Stimulated activated CD4-positive, alpha-beta T cell treated with anti-CD3 and anti-CD28 coated beads, Interleukin-1b, Interleukin-23, amount 100 ng/mL, for 1 hour (primary cell): ENCODE measurements at regions not wholly inside any gene's neighbourhood (a gene's known extent, or its start where the extent isn't known, plus 50 kb on each side); places are given as distances from the start of the nearest gene placed in this dataset.
"Not testable (repeated sequence)": the region's sequence is repeated elsewhere in the genome, so short reads cannot be mapped to it uniquely, and the experiment has no call there.

ENCODE experiments used
- DNase-seq, 2 donors: peaks; one replicate each; pipeline ENCODE4 v3.0.0-alpha.2; 2020; ENCODE audit warnings: low read depth in 2 of 2

DNA sequence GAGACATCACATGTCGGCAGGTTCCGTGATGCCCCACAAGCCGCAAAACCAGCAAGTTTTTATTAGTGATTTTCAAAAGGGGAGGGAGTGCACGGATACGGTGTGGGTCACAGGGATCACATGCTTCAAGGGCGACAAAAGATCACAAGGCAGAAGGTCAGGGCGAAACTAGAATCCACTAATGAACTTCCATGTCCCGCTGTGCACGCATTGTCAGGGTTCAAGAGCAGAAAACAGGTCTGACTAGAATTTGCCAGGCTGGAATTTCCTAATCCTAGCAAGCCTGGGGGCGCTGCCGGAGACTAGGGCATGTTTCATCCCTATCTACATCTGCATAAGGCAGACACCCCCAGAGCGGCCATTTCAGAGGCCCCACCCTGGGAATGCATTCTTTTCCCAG lies 225.2 kb downstream of the NPHP4 start:
- not testable (repeated sequence) for DNase-seq

DNA sequence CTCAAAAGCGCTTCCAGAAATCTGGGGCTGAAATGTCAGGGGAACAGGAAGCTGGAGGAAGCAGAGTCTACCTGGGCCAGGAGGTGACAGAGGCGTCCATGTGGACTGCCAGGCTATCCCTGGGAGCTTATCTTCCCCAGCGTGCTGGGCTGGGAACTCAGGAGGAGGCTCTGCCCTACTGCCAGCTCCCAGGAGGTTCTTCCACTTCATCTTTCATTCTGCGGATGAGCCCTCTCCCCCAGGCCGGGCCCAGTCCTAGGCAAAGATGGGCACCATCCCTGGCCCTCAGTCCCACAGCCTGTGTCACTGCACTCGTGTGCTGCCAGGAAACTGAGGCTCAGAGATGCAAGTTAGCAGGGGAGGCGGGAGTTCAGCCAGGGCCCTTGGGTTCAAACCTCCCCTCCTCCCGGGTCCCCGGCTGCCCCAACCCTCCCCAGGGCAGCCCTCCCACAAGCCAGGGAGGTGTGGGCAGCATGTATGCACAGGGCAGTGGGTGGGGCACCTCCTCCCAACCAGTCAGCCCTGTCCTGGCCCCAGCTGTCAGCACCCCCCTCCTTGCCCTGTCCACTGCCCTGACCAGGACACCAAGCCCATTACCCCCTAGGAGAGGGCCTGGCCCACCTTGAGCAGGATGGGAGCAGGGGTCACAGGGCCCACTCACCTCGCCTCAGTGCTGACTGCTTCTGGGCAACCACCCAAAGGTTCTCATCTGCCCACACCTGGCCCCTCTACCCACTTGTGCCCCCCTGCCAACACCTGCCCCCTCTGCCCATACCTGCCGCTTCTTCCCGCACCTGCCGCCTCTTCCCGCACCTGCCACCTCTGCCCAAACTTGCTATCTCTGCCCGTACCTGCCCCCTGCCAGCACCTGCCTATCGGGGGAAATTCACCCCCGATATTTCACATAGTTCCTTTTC lies 226.0 kb downstream of the NPHP4 start:
- DNase-seq = no peak

DNA sequence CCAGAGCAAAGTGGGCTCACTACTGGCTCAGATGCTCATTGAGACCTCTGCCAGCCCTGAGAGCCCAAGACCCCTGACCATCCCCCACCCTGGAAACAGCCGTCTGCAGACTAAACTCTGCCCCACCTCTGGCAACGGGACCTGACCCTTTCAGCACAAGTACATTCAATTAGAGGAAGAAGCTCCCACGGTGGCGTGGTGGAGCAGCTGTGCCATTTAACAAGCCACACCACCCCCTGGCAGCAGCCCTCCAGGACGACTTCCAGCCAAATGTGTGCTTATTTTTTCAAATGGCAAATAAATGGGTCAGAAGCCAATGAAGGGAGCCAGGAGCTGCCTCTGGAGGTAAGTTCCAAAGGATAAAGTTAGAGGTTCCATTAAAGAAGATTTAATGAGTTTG lies 226.7 kb downstream of the NPHP4 start:
- no peak for DNase-seq

DNA sequence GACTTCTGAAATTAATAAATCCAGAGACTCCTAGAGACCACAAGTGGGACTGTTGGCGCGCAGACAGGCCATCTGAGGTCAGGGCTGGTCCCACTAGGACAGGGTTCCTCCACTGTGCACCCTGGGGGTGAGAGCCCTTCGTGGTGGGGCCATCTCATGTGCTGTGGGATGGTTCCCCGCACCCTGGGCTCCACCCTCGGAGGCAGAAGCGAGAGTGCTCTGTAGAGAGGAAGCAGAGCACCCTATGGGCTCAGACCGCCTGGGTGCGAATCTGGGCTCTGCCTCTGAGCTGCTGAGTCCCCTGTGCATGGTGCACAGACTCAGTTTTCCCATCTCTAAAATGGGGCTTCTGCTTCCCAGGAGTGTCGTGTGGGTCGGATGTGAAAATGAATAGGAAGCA lies 227.3 kb downstream of the NPHP4 start:
- DNase-seq = no peak

DNA sequence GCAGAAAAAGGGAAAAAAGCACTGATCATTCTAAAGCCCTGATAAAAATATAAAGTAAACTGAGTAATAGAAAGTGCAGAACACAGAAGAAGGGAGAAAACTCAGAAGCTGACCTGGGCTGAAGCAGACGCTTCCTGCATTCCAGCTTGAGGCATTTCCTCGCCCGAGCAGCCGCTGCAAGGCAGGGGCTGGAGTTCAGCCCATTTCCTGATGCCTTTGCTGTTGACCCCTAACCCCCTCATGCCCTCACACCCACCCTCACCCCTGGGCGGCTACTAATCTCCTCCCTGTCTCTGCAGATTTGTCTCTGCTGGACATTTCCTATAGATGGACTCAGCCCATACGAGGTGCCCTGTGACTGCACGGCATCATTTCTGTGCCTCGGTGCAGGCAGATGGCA lies 227.8 kb downstream of the NPHP4 start:
- DNase-seq = no peak

DNA sequence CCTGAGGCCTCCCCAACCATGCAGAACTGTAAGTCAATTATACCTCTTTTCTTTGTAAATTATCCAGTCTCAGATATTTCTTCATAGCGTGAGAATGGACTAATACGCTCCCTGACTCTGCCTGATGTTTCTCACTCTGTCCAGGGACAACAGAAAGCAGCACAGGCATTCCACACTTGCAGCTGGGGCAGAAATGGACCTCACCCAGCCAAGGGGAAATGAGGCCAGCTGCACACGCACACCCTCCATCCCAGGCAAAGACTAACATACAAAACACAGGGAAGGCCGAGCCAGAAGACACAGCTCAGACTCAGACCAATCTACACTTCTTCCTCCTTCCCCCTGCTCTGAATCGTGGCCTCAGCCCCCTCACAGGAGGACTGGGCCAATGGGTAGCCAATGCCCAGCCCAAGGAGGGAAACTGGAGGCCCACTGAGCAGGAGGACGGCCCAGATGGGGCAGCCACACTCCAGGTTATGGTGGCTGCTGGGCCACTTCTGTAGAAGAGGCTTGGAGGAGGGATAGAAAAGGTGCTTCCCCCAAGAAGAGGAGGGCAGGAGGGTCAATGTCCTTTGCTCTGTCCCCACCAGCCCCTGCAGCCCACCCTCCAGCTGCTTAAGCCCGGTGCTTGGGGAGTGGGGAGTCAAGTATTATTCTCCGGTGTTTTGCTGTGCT lies 228.4 kb downstream of the NPHP4 start:
- no peak for DNase-seq

DNA sequence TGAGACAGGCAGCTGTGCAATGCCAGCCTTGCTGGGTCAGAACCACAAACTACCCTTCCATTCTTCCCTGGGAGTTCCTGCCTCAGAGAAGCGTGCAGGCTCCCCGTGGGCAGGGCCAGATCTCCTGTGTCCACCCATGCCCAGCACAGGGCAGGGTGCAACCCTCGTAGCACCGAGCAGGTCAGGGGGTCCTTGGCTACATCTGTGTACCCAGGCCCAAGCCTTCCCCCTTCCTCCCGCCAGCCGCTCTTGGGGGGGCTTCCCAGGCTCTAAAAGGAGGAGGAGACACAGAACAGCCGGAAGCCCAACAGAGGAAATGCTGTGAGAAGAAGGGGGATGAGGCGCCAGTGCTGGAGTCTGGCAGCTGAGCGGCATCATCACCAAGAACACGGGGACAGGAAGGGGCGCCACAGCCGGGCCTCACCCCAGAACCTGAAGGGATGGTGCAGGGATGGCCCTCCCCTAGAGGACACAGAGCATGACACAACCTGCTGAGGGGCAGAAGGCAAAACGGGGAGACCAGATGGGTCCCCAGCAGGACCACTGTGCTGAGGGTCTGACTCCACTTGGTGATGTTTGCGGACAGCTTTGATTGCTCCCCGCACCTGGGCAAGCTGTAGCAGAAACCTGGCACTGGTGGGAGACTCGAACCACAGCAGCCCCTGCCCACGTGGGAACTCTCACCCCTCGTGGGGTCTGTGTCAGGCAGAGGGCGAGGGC lies 233.2 kb downstream of the NPHP4 start:
- no peak for DNase-seq

DNA sequence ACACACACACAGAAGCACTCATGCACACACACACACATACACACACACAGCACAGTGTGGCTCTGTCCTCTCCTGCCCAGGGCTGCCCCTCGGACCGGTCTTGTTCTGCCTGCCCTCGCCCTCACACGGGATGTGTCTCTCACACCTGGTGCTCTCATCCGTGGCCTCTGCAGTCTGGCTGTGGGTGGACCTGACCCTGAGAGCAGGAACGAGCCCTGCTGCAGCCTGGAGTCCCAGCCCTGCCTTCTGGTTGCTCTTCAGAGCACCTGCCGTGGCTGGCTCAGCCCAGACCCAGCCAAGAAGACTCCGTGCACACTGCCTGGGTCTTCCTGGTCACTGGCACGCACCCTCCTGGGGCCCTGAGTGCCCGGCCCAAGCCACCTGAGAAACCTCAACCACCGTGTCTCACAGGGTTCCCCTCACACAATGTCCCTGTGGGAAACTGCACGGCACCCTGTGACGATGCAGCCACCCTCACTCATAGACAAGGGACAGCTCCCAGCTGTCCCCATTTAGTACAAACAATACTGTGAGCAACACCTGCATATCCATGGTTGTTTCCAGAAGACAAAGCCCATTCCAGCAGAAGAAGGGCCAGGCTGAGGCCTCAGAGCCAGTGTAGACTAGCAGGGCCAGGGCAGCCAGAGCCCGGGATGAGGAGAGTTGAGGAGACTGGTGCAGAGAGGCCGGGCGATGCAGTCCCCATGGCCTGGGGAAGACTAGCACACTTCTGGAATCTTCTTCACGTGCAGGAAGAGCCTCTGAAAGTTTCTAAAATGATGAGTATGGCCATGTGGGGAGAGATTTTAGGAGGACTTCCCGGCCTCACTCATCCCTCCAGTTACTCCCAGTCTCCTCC lies 234.0 kb downstream of the NPHP4 start:
- no peak for DNase-seq

DNA sequence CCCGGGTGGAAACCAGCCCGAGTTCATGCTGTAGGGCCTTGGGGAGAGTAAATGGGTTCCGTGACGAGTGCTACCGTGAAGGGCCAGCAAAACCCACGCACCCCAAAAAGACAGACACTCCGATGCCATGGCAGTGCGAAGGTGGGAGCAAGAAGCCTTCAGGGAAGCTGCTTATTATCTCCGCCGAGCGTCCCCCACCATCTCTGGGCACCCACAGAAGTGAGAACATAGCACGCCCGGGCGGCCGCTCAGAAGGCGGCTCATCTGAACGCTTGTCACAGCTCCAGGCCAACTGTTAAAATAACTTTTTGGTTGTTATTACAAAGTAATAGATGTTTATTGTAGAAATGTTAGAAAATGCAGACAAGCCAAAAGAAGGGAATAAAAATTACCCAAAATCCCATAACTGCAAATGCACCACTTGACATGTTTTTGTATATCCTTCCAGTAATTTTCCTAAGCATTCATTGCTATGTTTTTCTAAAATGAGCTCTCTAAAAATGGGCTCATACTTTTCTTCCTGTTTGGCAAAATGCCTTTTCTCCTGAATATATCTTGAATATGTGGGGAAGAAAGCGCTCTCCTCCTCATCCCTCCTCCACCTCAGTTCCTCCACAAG lies 234.9 kb downstream of the NPHP4 start:
- DNase-seq = no peak

DNA sequence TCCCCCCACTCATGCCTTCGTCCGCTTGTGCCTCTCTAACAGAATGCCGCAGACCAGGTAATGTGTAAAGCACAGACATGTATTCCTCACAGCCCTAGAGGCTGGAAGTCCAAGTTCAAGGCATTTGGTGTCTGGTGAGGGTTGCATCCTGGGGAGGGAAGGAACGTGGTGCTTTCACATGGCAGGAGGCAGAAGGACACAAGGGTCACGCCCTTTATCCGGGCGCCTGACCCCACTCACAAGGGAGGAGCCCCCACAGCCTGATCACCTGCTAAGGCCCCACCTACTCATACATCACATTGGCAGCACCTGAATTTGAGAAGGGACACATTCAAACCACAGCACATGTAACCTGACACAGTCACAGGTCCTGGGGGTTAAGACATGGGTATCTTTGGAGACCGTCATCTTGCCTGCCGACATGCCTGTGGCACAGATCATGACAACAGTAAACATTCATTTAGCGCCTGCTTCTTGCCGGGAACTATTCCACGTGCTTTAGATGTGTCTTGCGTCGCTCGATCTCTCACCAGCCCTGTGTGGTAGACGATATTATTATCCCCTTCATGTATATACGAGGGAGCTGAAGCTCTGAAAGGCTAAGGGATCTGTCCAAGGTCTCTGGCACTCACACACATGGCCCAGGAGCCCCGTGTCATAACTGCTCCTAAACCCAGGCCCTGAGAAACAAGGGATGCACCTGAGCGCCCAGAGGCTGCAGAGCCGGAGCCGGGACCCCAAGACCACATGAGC lies 235.6 kb downstream of the NPHP4 start:
- DNase-seq = no peak

DNA sequence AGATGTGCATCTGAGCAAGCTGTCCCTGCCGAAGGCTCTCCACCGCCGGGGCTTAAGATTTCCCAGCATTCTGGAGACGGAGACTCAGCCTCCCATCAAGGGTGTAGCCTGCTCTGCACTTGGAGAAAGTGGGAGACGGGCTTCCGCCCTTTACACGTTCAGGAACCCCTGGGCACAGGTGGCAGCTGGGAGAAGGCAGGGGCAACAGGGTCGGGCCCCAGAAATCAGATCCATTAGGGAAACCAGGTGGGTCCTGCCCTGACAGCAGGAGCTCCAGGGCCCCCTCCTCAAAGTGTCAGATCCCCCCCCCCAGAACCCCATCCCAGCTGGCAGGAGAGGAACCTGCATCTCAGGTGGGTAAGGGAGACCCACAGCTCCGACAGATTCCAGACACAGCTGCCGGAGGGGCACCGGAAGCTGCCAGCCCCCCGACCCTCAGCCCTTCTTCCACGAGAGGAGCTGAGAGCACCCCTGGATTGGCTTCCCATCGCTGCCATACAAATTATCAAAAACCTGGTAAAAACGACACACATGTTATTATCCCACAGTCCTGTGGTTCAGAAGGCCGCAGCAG lies 236.6 kb downstream of the NPHP4 start:
- DNase-seq = no peak

DNA sequence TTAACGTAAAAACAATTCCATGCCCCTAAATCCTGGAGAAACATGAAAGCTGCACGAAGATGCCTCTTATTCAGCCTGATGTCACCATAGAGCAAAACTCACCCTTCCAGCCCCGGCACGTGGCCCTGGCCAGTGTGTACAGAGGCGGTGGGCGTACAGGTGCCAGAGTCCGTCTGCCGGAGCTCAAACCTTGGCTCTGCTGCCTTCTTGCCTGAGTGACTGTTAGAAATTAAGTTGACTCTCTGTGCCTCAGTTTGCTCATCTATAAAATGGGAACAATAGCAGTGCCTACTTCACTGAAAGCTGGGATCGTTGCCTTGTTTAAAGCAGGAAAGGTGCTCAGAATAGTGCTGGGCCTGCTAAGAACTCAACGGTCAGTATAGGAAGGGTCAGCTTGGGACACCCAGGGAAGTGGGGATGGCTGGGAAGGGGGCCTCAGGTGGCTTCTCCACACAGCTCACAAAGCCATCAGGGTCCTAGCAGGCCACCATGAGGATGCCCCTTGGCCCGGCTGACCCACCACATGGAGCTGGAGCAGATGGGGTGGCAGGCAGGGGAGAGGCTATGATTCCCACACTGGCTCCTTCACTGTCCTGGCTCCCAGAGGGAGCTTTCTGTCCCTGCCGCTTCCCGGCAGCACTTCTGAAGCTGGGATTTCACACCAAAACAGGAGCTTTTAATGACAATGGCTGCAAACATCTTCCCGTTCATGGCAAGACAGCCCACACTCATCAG lies 237.2 kb downstream of the NPHP4 start:
- DNase-seq = no peak

DNA sequence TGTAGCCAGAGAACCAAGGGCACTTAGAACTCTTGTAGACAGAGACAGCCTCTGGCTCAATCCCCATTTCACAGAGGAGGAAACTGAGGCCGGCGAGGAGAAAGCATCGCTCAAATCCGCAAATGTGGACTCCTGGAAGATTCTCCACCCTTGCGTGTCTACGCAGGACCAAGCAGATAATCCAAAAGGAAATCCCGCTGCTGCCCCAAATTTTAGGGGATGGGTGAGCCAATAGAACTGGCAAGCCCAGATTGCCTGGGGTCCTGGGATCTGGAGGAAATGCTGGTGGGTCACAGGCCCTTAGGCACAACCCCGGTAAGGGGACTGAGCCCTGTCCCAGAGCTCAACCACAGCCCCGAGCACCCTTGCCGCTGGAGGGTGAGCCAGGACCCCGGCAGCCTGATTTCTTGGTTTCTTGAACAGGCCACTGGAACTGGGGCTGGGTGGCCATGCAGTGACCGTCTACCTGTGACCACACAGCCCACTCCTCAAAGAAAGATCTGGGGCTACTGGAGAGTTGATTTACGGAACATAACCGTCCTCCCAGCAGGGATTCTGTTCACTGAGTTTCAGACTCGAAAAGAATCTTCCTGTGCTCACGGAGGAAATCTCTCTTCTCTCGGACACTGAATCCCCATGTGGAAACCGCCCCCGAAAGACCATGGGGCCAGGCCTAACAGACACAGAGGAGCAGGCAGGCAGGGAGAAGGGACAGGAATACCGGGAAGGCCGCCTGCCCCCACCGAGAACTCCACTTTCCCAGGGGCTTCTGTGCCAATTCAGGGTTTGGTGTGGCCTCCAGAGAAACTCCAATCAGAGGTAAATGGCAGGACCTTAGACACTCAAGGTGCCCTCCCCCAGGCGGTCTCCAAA lies 238.4 kb downstream of the NPHP4 start:
- no peak for DNase-seq

DNA sequence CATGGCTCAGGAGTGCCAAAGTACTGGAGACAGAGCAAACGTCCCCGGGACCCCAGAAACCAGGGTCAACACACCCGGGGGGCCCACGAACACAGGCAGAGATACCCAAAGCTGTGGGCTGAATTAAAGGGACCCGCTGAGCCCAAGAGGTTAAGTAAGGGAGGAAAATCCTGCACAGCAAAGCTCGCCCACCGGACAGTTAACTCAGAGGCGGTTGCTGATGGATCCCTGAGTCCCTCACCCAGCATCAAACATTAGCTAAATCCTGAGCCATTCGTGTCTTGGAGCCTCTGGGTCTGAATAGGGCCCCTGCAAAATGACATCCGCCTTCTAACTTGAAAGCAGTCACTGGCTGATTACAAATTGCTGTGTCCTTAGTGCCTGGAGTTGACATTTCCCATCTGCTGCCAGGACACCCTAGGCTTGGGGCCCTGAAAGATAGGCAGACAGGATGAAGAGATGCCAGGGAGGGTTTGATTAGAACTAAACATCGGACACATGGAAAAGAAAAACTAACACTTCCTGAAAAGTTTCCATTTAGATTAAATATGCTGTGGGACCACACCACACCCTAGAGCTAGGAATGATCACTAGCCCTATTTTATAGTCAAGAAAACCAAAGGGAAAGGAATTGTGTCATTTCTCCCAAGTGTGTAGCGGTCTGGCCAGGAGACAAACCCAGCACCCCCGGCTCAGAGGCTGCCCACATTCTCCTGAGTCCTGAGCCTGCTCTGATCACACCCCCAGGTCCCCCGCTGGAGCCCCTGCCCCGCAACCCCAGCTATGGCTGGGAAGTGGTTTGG lies 239.3 kb downstream of the NPHP4 start:
- no peak for DNase-seq

DNA sequence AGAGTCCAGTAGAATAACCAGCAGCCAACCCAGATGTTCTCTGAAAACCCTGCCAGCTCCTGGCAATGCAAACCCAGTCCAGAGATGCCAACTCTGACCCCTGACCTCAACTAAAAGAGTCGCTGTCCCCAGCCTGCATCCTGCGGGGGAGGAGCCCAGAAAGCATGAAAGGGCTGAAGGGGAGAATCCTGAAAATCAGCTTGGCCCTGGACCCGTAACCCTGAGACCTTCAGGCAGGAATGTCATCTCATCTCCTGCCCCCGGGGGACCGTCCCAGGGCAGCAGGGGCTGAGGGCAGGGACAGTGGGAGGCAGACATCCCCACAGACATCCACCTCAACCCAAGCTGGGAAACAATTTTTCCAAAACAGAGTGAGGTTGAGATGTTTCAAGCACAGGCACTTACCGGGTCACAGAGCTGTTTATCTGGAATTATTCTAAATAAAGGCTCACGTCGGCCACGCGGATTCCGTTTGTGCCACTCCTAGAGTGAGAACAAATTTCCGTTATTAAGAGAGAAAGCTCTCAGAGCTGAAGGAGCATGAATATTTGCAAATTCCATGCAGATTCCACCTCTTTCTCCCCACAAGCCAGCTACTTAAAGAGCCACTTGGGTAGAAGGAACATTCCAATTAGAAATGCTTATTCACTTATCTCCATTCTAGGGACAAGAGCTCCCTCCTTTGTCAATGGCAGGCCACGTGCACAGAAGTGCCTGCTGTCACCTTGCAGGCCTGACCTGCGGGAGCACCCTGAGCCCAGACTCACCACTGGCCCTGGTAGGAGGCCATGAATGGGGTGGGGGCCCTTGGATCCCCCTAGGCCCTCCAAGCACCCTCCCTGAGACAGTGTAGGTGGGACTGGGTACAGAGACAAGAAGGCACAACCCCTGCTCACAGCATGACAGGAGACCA lies 240.1 kb downstream of the NPHP4 start:
- no peak for DNase-seq

DNA sequence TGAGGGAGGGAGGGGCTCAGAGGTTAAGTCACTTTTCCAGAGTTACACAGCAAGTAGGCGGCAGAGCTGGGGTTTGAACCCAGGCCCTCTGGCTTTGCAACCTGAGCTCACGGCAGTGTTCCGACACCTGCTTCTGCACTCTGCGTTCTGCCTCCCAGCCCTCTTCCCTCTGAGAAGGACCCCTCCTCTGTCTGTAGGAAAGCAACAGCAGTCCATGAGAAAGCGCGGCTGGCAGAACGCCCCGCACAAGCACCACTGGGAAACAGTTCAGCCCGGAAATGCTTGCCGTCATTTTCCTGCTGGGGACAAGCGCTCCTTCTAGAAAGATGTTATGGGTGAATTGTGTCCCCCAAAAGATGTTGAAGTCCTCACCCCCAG lies 241.1 kb downstream of the NPHP4 start:
- DNase-seq = no peak
